Gastrocnemius medialis (tissue), 4 donors: ENCODE measurements at regions not wholly inside any gene's neighbourhood (a gene's known extent, or its start where the extent isn't known, plus 50 kb on each side); places are given as distances from the start of the nearest gene placed in this dataset.

ENCODE experiments used
- ATAC-seq, 2 donors: fragments of 150-250 bp; one replicate each; pipeline ENCODE4 v1.9.1; 2016
- DNase-seq, 2 donors: peaks; one replicate each; pipeline ENCODE4 v3.0.0-alpha.2; 2019
- H3K27ac ChIP-seq, 4 donors: fragments of 200-600 bp; sonication (generic); 1 replicate in 1 of 4; 2 replicates in 3 of 4; pipeline ENCODE4 v1.5.1; 2016 to 2018; ENCODE audit warnings: mild to moderate bottlenecking in 2 of 4, moderate library complexity in 1 of 4
- H3K27me3 ChIP-seq, 3 donors: fragments of 200-600 bp; sonication (generic) in 2 of 3; 1 replicate in 1 of 3; 2 replicates in 2 of 3; pipeline versions ENCODE4 v1.5.1 to v1.6.0; 2016 to 2019; ENCODE audit warnings: mild to moderate bottlenecking in 1 of 3, moderate library complexity in 1 of 3
- H3K36me3 ChIP-seq, 2 donors: fragments of 200-600 bp; sonication (generic) in 1 of 2; one replicate each; pipeline ENCODE4 v1.5.1; 2017 to 2018
- H3K4me1 ChIP-seq, 2 donors: fragments of 200-600 bp; sonication (generic) in 1 of 2; one replicate each; pipeline ENCODE4 v1.5.1; 2016 to 2017; ENCODE audit warnings: mild to moderate bottlenecking in 2 of 2
- H3K4me3 ChIP-seq, 4 donors: fragments of 200-600 bp; sonication (generic) in 3 of 4; 1 replicate in 1 of 4; 2 replicates in 3 of 4; pipeline ENCODE4 v1.5.1; 2016 to 2019; ENCODE audit warnings: mild to moderate bottlenecking in 2 of 4
- H3K9me3 ChIP-seq, 3 donors: fragments of 200-600 bp; sonication (generic) in 2 of 3; 1 replicate in 1 of 3; 2 replicates in 2 of 3; pipeline ENCODE4 v1.5.1; 2016 to 2019
- CTCF ChIP-seq, 5 experiments: fragments of 450-650 bp in 3 of 5; fragments of 200-600 bp in 2 of 5; sonication (generic) in 2 of 5; IDR thresholded peaks in 4 of 5; conservative IDR thresholded peaks in 1 of 5; 1 replicate in 4 of 5; 2 replicates in 1 of 5; pipeline ENCODE4 v1.5.1; 2016 to 2019; ENCODE audit warnings: antibody characterized with exemption in 5 of 5, mild to moderate bottlenecking in 3 of 5, moderate library complexity in 3 of 5
- POLR2A ChIP-seq, 2 donors: fragments of 450-650 bp; IDR thresholded peaks; one replicate each; pipeline ENCODE4 v1.6.1; 2017; ENCODE audit warnings: antibody characterized with exemption in 2 of 2, mild to moderate bottlenecking in 2 of 2, moderate library complexity in 2 of 2
- in situ Hi-C, 4 donors: fragments of 200-750 bp; cut with MboI; loops; one replicate each; pipeline versions ENCODE4 v1.15.0 to v1.8.0; 2017; ENCODE audit warnings: low sequenced_read_pairs in 4 of 4
- intact Hi-C: fragments of 100-400 bp; cut with DNase I; formaldehyde crosslinking; loops from one replicate; pipeline ENCODE4 v1.15.1; 2023; ENCODE audit warnings: low total_unique reads

DNA sequence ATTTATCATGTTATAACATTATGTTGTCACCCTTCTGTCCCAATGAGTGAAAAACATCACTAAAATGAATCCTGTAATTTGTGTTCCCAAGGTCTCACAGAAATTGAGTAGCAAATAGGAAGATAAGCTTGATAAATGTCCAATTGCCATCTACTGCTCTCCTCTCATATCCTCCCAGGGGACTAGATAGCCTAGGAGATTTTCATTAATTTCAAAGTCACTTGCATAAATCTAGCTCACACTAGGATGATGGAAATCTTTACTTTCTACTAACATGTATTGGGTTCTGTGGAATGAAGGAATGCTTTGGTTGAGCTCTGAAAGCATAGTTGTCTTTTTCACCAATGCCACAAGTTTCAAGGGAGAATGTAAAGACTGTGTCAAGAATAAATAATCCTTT, 605.5 kb upstream of the CDH7 start:
- no peaks in the 10 kb centered on the region for H3K27me3 ChIP-seq
- ATAC-seq (no peak), DNase-seq (no peak)
- H3K4me3 ChIP-seq, result no peak overlapping the region
- intact Hi-C loops (no loop called here), in situ Hi-C loops (loop anchor here in 1 of 4 donors (10.0 kb wide), 1 partner anchor 59 kb away; no protein-coding TSS in a partner anchor)
- H3K9me3 ChIP-seq, result no peaks in the 10 kb centered on the region
- no peak for TF ChIP-seq CTCF (IDR thresholded peaks at IDR 0.05 in 4 of 5, conservative IDR thresholded peaks at IDR 0.05 in 1 of 5)
- H3K27ac ChIP-seq, result no peak overlapping the region
- H3K36me3 ChIP-seq, result no peaks in the 10 kb centered on the region
- H3K4me1 ChIP-seq, result no peaks in the 10 kb centered on the region

DNA sequence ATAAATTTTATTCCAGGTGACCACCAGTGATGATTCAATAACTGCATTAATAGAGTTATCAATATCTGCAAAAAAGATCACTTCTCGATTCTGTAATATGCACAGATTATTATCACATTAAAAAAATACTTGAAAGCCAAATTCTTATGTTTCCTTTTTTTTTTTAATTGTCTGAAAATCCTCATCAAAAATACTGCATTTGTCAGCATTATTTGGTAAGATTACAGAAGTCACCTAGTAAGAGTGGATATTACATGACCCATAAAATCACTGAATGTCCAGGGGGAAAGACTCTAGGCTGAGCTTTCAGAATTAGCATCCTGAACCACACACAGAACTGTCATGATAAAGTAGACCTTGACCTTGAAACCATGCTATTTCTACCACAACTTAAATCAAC, 617.2 kb upstream of the CDH7 start:
- DNase-seq (no peak), ATAC-seq (no peak)
- Histone ChIP-seq H3K27ac (no peak overlapping the region), H3K9me3 (no peaks in the 10 kb centered on the region), H3K4me3 (no peak overlapping the region), H3K4me1 (no peaks in the 10 kb centered on the region), H3K27me3 (no peaks in the 10 kb centered on the region), H3K36me3 (no peaks in the 10 kb centered on the region)
- intact Hi-C loops, result no loop called here
- in situ Hi-C loops, result no loop called here
- TF ChIP-seq CTCF (IDR thresholded peaks at IDR 0.05 in 4 of 5, conservative IDR thresholded peaks at IDR 0.05 in 1 of 5) (no peak), POLR2A (IDR thresholded peaks at IDR 0.05) (no peak)

DNA sequence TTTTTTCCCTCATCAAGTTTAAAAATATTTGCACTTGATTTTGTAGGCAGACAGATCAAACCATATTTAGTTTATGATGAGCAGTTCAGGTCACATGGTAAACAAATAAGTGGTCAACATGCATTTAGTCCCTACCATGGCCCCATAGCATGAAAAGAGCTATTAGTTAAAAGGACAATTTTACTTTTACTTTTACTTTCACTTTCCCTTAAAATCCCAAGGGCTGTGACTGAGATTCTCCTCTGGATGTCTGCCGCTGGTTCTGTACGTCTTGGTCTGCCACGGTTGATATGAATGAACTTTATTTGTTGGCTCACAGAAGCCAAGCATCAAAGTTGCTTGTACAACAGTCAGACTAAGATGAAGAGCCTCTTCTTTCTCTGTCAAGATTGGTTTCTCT, 626.2 kb upstream of the CDH7 start:
- Histone ChIP-seq H3K9me3 (no peaks in the 10 kb centered on the region), H3K4me1 (no peaks in the 10 kb centered on the region), H3K27me3 (no peaks in the 10 kb centered on the region), H3K27ac (no peak overlapping the region), H3K4me3 (peak overlapping the region in 2 of 4 donors; percentile 27 to 36), H3K36me3 (no peaks in the 10 kb centered on the region)
- no peak for ATAC-seq
- in situ Hi-C loops (no loop called here), intact Hi-C loops (no loop called here)
- no peak for DNase-seq
- TF ChIP-seq POLR2A (IDR thresholded peaks at IDR 0.05), result no peak
- no peak for TF ChIP-seq CTCF (IDR thresholded peaks at IDR 0.05 in 4 of 5, conservative IDR thresholded peaks at IDR 0.05 in 1 of 5)

GRCh38 chr18:65103864-65104263, 646.9 kb upstream of the CDH7 start:
- no peak overlapping the region for H3K4me3 ChIP-seq
- no peak overlapping the region for H3K27ac ChIP-seq
- DNase-seq, result no peak
- no peaks in the 10 kb centered on the region for H3K9me3 ChIP-seq
- in situ Hi-C loops, result no loop called here
- H3K4me1 ChIP-seq, result no peaks in the 10 kb centered on the region
- H3K27me3 ChIP-seq, result no peaks in the 10 kb centered on the region
- TF ChIP-seq CTCF (IDR thresholded peaks at IDR 0.05 in 4 of 5, conservative IDR thresholded peaks at IDR 0.05 in 1 of 5) (no peak), POLR2A (IDR thresholded peaks at IDR 0.05) (no peak)
- intact Hi-C loops, result no loop called here
- H3K36me3 ChIP-seq, result no peaks in the 10 kb centered on the region
- ATAC-seq, result no peak

GRCh38 chr18:65093346-65093745, 657.5 kb upstream of the CDH7 start:
- in situ Hi-C loops (no loop called here), intact Hi-C loops (no loop called here)
- Histone ChIP-seq H3K27ac (no peak overlapping the region), H3K4me3 (no peak overlapping the region), H3K36me3 (no peaks in the 10 kb centered on the region), H3K27me3 (no peaks in the 10 kb centered on the region), H3K4me1 (no peaks in the 10 kb centered on the region), H3K9me3 (no peaks in the 10 kb centered on the region)
- ATAC-seq, result no peak
- DNase-seq, result no peak
- TF ChIP-seq POLR2A (IDR thresholded peaks at IDR 0.05) (no peak), CTCF (IDR thresholded peaks at IDR 0.05 in 4 of 5, conservative IDR thresholded peaks at IDR 0.05 in 1 of 5) (no peak)
